ENCODE measurements at regions not wholly inside any gene's neighbourhood (a gene's known extent, or its start where the extent isn't known, plus 50 kb on each side); places are given as distances from the start of the nearest gene placed in this dataset.

GRCh38 chr6:7468382-7469081 is 72.9 kb upstream of the DSP start:
- no peak for DNase-seq (ENCODE audit: low spot score)
- H3K9me3 ChIP-seq: no peaks in the 10 kb centered on the region
- H3K4me1 ChIP-seq (ENCODE audit: control insufficient read depth in 1 of 2, low read depth in 2 of 2): no peaks in the 10 kb centered on the region
- no peaks in the 10 kb centered on the region for H3K27me3 ChIP-seq (replicated peaks; ENCODE audit: insufficient read depth)
- peak overlapping the region; percentile 67 for H3K4me3 ChIP-seq
- no peak overlapping the region for H3K27ac ChIP-seq
- H3K36me3 ChIP-seq: no peaks in the 10 kb centered on the region
- peak; percentile 49 for ATAC-seq (ENCODE audit: insufficient number of reproducible peaks, low FRiP score, low read depth)
- TF ChIP-seq CTCF (IDR thresholded peaks at IDR 0.05): no peak

DNA sequence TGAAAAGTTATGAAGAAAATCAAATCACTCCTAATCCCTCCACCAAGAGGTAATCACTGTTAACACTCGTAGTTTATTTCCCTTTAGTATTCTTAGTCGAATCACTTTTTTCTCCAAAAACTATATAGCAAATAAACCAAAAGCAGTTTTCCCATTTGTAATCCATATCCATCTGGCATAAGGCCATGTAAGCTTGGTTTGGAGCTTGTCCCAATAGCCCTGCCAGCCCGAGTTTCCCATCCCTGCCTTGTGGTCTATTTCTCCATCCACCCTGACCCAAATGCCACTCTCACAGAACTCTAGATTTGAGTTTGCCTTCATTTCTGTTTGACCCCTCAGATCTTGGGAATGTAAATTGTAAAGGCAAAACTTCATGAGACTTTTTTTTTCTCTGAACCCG is 71.8 kb upstream of the DSP start:
- no peak for TF ChIP-seq CTCF (IDR thresholded peaks at IDR 0.05)
- ATAC-seq (ENCODE audit: insufficient number of reproducible peaks, low FRiP score, low read depth): no peak
- H3K9me3 ChIP-seq: no peaks in the 10 kb centered on the region

GRCh38 chr6:7471171-7471570 is 70.3 kb upstream of the DSP start:
- Histone ChIP-seq H3K4me1 (ENCODE audit: control insufficient read depth in 1 of 2, low read depth in 2 of 2) (no peaks in the 10 kb centered on the region), H3K9me3 (no peaks in the 10 kb centered on the region), H3K27ac (no peak overlapping the region), H3K4me3 (no peak overlapping the region), H3K27me3 (replicated peaks; ENCODE audit: insufficient read depth) (no peaks in the 10 kb centered on the region), H3K36me3 (no peaks in the 10 kb centered on the region)
- ATAC-seq (ENCODE audit: insufficient number of reproducible peaks, low FRiP score, low read depth) (no peak), DNase-seq (ENCODE audit: low spot score) (no peak)
- TF ChIP-seq CTCF (IDR thresholded peaks at IDR 0.05): no peak

More for the DNA sequence above, 71.8 kb upstream of the DSP start:
- H3K27me3 ChIP-seq (replicated peaks; ENCODE audit: insufficient read depth): no peaks in the 10 kb centered on the region
- no peak for DNase-seq (ENCODE audit: low spot score)
- H3K27ac ChIP-seq: no peak overlapping the region
- H3K4me3 ChIP-seq: no peak overlapping the region
- H3K36me3 ChIP-seq: no peaks in the 10 kb centered on the region
- H3K4me1 ChIP-seq (ENCODE audit: control insufficient read depth in 1 of 2, low read depth in 2 of 2): no peaks in the 10 kb centered on the region

DNA sequence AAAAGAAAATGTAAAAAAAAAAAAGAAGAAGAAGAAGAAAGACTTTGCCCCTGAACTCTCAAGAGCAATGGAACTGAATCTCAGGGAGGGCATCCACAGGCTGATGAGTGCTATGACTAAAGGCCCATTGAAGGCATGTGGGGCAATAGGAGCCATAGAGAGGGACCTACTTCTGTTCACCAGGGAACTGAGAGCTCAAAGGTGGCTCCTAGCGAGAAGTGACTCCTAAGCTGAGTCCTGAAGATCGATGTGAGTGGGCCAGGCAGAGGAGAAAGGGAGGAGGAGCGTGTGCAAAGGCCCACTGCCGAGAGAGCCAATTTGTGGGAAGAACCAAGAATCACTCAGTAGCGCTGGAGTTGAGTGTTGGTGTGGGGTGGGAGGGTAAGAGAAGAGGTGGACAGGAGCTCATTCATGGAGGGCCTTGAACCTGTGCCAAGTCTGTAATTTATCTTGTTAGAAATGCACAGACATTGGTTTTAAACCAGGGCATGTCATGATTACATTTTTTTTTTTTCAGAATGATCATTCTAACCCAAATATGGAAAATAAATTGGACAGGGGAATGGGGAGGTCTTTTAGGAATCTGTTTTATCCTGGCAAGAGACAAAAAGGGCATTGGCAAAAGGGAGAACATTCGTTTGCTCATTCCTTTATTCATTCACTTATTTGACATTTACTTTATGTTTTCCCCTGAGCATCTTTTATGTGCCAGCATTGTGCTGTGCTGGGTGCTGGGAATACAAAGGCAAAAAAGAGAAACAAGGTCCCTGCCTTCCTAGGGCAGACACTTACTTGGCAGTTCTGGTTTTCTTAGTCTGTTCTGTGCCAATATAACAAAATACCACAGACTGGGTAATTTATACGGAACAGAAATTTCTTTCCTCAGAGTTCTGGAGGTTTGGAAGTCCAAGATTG is 67.4 kb upstream of the DSP start:
- Histone ChIP-seq H3K27ac (no peak overlapping the region), H3K9me3 (no peaks in the 10 kb centered on the region), H3K4me3 (no peak overlapping the region), H3K27me3 (replicated peaks; ENCODE audit: insufficient read depth) (no peaks in the 10 kb centered on the region), H3K36me3 (no peaks in the 10 kb centered on the region), H3K4me1 (ENCODE audit: control insufficient read depth in 1 of 2, low read depth in 2 of 2) (no peaks in the 10 kb centered on the region)
- ATAC-seq (ENCODE audit: insufficient number of reproducible peaks, low FRiP score, low read depth) (no peak), DNase-seq (ENCODE audit: low spot score) (no peak)
- no peak for TF ChIP-seq CTCF (IDR thresholded peaks at IDR 0.05)

- Histone ChIP-seq H3K27me3 (replicated peaks; ENCODE audit: insufficient read depth) (no peaks in the 10 kb centered on the region), H3K36me3 (no peaks in the 10 kb centered on the region), H3K4me1 (ENCODE audit: control insufficient read depth in 1 of 2, low read depth in 2 of 2) (no peaks in the 10 kb centered on the region), H3K27ac (no peak overlapping the region), H3K4me3 (no peak overlapping the region), H3K9me3 (no peaks in the 10 kb centered on the region)
- DNase-seq (ENCODE audit: low spot score): no peak
- TF ChIP-seq CTCF (IDR thresholded peaks at IDR 0.05): no peak
- ATAC-seq (ENCODE audit: insufficient number of reproducible peaks, low FRiP score, low read depth): no peak
Measured at GRCh38 chr6:7475081-7475480, 66.4 kb upstream of the DSP start.

All from thoracic aorta (tissue), 2 donors.